IMR-90 (cell line): ENCODE measurements at regions not wholly inside any gene's neighbourhood (a gene's known extent, or its start where the extent isn't known, plus 50 kb on each side); places are given as distances from the start of the nearest gene placed in this dataset.

Experiments
- ATAC-seq: fragments of 200-7000 bp; cut with Tn5 transposase; 2 replicates; pipeline ENCODE4 v1.9.1; 2020; ENCODE audit warnings: low read depth, mild to moderate bottlenecking, moderate library complexity
- BruUV-seq: library from RNA; stranded (reverse); fragments of 400-500 nt; replicated peaks from 2 replicates; lab custom pipeline; 2021; lab: Mats Ljungman, UMichigan
- CTCF ChIA-PET: fragments of 300-600 bp; formaldehyde crosslinking; extraction: SDS; loops from one replicate; lab custom pipeline; 2021; ENCODE audit warnings: antibody characterized with exemption; lab: Yijun Ruan, JAX
- POLR2A ChIA-PET: fragments of 300-600 bp; sonication (Branson Sonifier 250); formaldehyde crosslinking; loops from one replicate; lab custom pipeline; 2022; ENCODE audit warnings: antibody characterized with exemption; ENCODE audit not compliant: unreplicated experiment; lab: Charles Lee
- DNase-seq: peaks from one replicate; pipeline ENCODE4 v3.0.0; 2013
- H2AFZ ChIP-seq: replicated peaks from 2 replicates; pipeline ENCODE3; 2013; ENCODE audit warnings: low read length, mild to moderate bottlenecking; ENCODE audit not compliant: poor library complexity
- H2AK5ac ChIP-seq: 2 replicates; pipeline ENCODE4 v1.6.1; 2013; ENCODE audit warnings: low read depth, low read length, inconsistent platforms
- H2AK9ac ChIP-seq: replicated peaks from 2 replicates; pipeline ENCODE3; 2013; ENCODE audit warnings: mild to moderate bottlenecking, low read depth, low read length, moderate library complexity; ENCODE audit not compliant: poor library complexity
- H2BK120ac ChIP-seq: 2 replicates; pipeline ENCODE4 v1.6.1; 2013; ENCODE audit warnings: low read depth, low read length, inconsistent platforms
- H2BK15ac ChIP-seq: 3 replicates; pipeline ENCODE4 v1.6.1; 2013; ENCODE audit warnings: low read depth, low read length, inconsistent platforms
- H2BK20ac ChIP-seq: 2 replicates; pipeline ENCODE4 v1.6.1; 2013; ENCODE audit warnings: low read depth, mild to moderate bottlenecking, inconsistent platforms, low read length, moderate library complexity
- H2BK5ac ChIP-seq: 2 replicates; pipeline ENCODE4 v1.6.1; 2013; ENCODE audit warnings: mild to moderate bottlenecking, low read depth, low read length, inconsistent platforms; ENCODE audit not compliant: poor library complexity, severe bottlenecking
- H3K14ac ChIP-seq: replicated peaks from 2 replicates; pipeline ENCODE4 v1.6.1; 2013; ENCODE audit warnings: low read depth, low read length, inconsistent platforms
- H3K18ac ChIP-seq: 2 replicates; pipeline ENCODE4 v1.6.1; 2013; ENCODE audit warnings: low read depth, low read length, control low read depth
- H3K23ac ChIP-seq: 2 replicates; pipeline ENCODE4 v1.6.1; 2013; ENCODE audit warnings: low read depth, low read length, inconsistent platforms
- H3K27ac ChIP-seq: 2 replicates; pipeline ENCODE4 v1.5.1; 2013; ENCODE audit warnings: mild to moderate bottlenecking, control low read depth, low read length; ENCODE audit not compliant: insufficient read depth
- H3K27me3 ChIP-seq: 2 replicates; pipeline ENCODE4 v1.6.1; 2013; ENCODE audit warnings: low read length; ENCODE audit not compliant: control insufficient read depth, insufficient read depth
- H3K36me3 ChIP-seq: 2 replicates; pipeline ENCODE4 v1.6.1; 2013; ENCODE audit warnings: low read length, mixed read lengths; ENCODE audit not compliant: control insufficient read depth, insufficient read depth
- H3K4ac ChIP-seq: 2 replicates; pipeline ENCODE4 v1.6.1; 2013; ENCODE audit warnings: low read depth, low read length, inconsistent platforms
- H3K4me1 ChIP-seq: 2 replicates; pipeline ENCODE4 v1.6.1; 2013; ENCODE audit warnings: low read length, mixed read lengths; ENCODE audit not compliant: control insufficient read depth, insufficient read depth
- H3K4me2 ChIP-seq: 2 replicates; pipeline ENCODE4 v1.6.1; 2013; ENCODE audit warnings: low read depth, mild to moderate bottlenecking, control low read depth, low read length, moderate library complexity
- H3K4me3 ChIP-seq: 2 replicates; pipeline ENCODE4 v1.5.1; 2013; ENCODE audit warnings: low read depth, mild to moderate bottlenecking, control low read depth, low read length, moderate library complexity; ENCODE audit not compliant: insufficient read depth
- H3K56ac ChIP-seq: 2 replicates; pipeline ENCODE4 v1.6.1; 2013; ENCODE audit warnings: low read length, inconsistent platforms; ENCODE audit not compliant: insufficient read depth; ENCODE audit errors: extremely low read depth
- H3K79me1 ChIP-seq, 2 experiments: 2 replicates each; pipeline ENCODE4 v1.6.1; 2013; ENCODE audit warnings: low read length in 2 of 2, inconsistent platforms in 1 of 2, low read depth in 1 of 2
- H3K9ac ChIP-seq: 2 replicates; pipeline ENCODE4 v1.6.1; 2013; ENCODE audit warnings: low read depth, low read length, control low read depth
- H3K9me1 ChIP-seq: 2 replicates; pipeline ENCODE4 v1.6.1; 2013; ENCODE audit warnings: low read length, inconsistent platforms; ENCODE audit not compliant: insufficient read depth
- H3K9me3 ChIP-seq: 2 replicates; pipeline ENCODE4 v1.6.1; 2013; ENCODE audit warnings: low read length; ENCODE audit not compliant: control insufficient read depth, insufficient read depth
- H4K20me1 ChIP-seq: 2 replicates; pipeline ENCODE4 v1.6.1; 2013; ENCODE audit warnings: low read length, inconsistent platforms; ENCODE audit not compliant: insufficient read depth
- H4K5ac ChIP-seq: 2 replicates; pipeline ENCODE4 v1.6.1; 2013; ENCODE audit warnings: mild to moderate bottlenecking, low read depth, low read length, control low read depth
- H4K8ac ChIP-seq, 2 experiments: 2 replicates each; pipeline ENCODE4 v1.6.1; 2013; ENCODE audit warnings: low read depth in 2 of 2, low read length in 2 of 2, control low read depth in 1 of 2, inconsistent platforms in 1 of 2
- H4K91ac ChIP-seq: 2 replicates; pipeline ENCODE4 v1.6.1; 2013; ENCODE audit warnings: low read depth, low read length, inconsistent platforms; ENCODE audit not compliant: insufficient read depth
- BHLHE40 ChIP-seq: fragments of 150-350 bp; IDR thresholded peaks from 2 replicates; pipeline ENCODE4 v1.6.1; 2016; ENCODE audit warnings: mild to moderate bottlenecking, low read depth, low read length
- FOS ChIP-seq: fragments of 150-350 bp; IDR thresholded peaks from 2 replicates; pipeline ENCODE4 v1.6.1; 2016; ENCODE audit warnings: low read depth, low read length
- MAZ ChIP-seq: IDR thresholded peaks from 2 replicates; pipeline ENCODE4 v1.6.1; 2012; ENCODE audit warnings: low read depth, mild to moderate bottlenecking, low read length, improper control_type of control experiment, moderate library complexity, borderline replicate concordance
- POLR2A ChIP-seq: IDR thresholded peaks from 2 replicates; pipeline ENCODE4 v1.6.1; 2012; ENCODE audit warnings: mild to moderate bottlenecking, low read depth, low read length
- RCOR1 ChIP-seq: IDR thresholded peaks from 2 replicates; pipeline ENCODE4 v1.6.1; 2012; ENCODE audit warnings: mild to moderate bottlenecking, low read length, improper control_type of control experiment; ENCODE audit not compliant: insufficient replicate concordance
- SMC3 ChIP-seq: fragments of 150-350 bp; IDR thresholded peaks from 2 replicates; pipeline ENCODE4 v1.6.1; 2016; ENCODE audit warnings: low read depth, mild to moderate bottlenecking, antibody characterized with exemption, low read length, moderate library complexity
- WGBS, 2 experiments: methylation state at CpG; one replicate each; pipeline versions ENCODE4 v1.1.5 to v1.1.7; 2013; ENCODE audit warnings: missing lambda C conversion rate in 2 of 2; ENCODE audit not compliant: insufficient read length in 1 of 2; ENCODE audit errors: extremely low coverage in 2 of 2; 5-methylcytosine and 5-hydroxymethylcytosine counted together
- dilution Hi-C: fragments of 300-500 bp; cut with HindIII; formaldehyde crosslinking; loops from one replicate; pipeline ENCODE4 v1.14.3; 2018; ENCODE audit warnings: low sequenced_read_pairs; ENCODE audit not compliant: unreplicated experiment
- in situ Hi-C: fragments of 300-500 bp; cut with MboI; formaldehyde crosslinking; loops from 3 replicates; pipeline ENCODE4 v1.14.3; 2019; ENCODE audit warnings: low sequenced_read_pairs, inconsistent platforms, mixed read lengths
- intact Hi-C: fragments of 100-400 bp; cut with micrococcal nuclease; formaldehyde crosslinking; loops from 2 replicates; pipeline ENCODE4 v1.10.0; 2022
- TF ChIP-seq, protein P1 (sequence below): fragments of 150-350 bp; IDR thresholded peaks from 2 replicates; pipeline ENCODE4 v1.6.1; 2016; ENCODE audit warnings: low read depth, mild to moderate bottlenecking, low read length, moderate library complexity, borderline replicate concordance

DNA sequence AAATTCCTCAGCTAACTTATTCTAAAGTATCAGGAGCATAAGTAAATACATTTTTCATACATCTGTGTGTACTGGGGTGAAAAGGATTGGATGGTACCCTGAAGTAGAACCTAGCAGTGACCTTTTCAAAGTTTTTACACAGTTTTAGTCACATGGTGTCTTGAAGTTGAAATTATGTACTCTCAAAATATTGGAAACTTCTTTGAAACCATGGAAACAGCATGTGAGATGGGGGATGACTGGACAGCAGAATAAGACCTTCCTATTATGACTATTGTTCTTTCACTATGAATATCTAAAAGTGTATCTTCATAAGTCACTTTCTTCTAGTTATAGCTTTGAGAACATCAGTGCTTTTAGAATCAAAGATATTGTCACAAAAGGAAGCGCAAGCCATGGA, 301.5 kb upstream of the ELAVL2 start:
- CTCF ChIA-PET: no interaction called here
- Histone ChIP-seq H3K4me2 (no peak overlapping the region), H2BK20ac (no peak overlapping the region), H3K36me3 (no peaks in the 10 kb centered on the region), H3K18ac (no peak overlapping the region), H2BK15ac (no peak overlapping the region), H2AFZ (no peak overlapping the region), H3K4ac (no peak overlapping the region), H2BK120ac (no peak overlapping the region), H2AK9ac (no peak overlapping the region), H3K9me3 (peaks cover 7% of the 10 kb centered on the region), H2BK5ac (no peak overlapping the region), H2AK5ac (no peak overlapping the region), H3K4me1 (no peaks in the 10 kb centered on the region), H4K91ac (no peak overlapping the region), H4K5ac (no peak overlapping the region), H3K56ac (no peak overlapping the region), H3K27me3 (no peaks in the 10 kb centered on the region), H3K9ac (no peak overlapping the region), H3K79me1 (no peaks in the 10 kb centered on the region), H3K27ac (no peak overlapping the region), H3K14ac (no peak overlapping the region), H4K8ac (no peak overlapping the region), H4K20me1 (no peaks in the 10 kb centered on the region), H3K9me1 (no peaks in the 10 kb centered on the region), H3K4me3 (no peak overlapping the region), H3K23ac (no peak overlapping the region)
- ATAC-seq (no peak), DNase-seq (no peak)
- POLR2A ChIA-PET: no interaction called here
- BruUV-seq: no TSS peak
- no CpG with 5 or more reads among the region's 1 CpG for WGBS, 2 experiments
- intact Hi-C loops (no loop called here), in situ Hi-C loops (no loop called here), dilution Hi-C loops (no loop called here)
- TF ChIP-seq, protein P1, sequence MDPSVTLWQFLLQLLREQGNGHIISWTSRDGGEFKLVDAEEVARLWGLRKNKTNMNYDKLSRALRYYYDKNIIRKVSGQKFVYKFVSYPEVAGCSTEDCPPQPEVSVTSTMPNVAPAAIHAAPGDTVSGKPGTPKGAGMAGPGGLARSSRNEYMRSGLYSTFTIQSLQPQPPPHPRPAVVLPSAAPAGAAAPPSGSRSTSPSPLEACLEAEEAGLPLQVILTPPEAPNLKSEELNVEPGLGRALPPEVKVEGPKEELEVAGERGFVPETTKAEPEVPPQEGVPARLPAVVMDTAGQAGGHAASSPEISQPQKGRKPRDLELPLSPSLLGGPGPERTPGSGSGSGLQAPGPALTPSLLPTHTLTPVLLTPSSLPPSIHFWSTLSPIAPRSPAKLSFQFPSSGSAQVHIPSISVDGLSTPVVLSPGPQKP: no peak
- TF ChIP-seq BHLHE40 (no peak), MAZ (no peak), RCOR1 (no peak), FOS (no peak), POLR2A (no peak), SMC3 (no peak)
